Stimulated activated CD4-positive, alpha-beta T cell treated with anti-CD3 and anti-CD28 coated beads, Interleukin-12 subunit alpha, Interleukin-12 subunit beta, amount 100 ng/mL, for 4 hours (primary cell): ENCODE measurements at regions not wholly inside any gene's neighbourhood (a gene's known extent, or its start where the extent isn't known, plus 50 kb on each side); places are given as distances from the start of the nearest gene placed in this dataset.
"Not testable (repeated sequence)": the region's sequence is repeated elsewhere in the genome, so short reads cannot be mapped to it uniquely, and the experiment has no call there.

ENCODE experiments used
- DNase-seq: peaks from one replicate; pipeline ENCODE4 v3.0.0-alpha.2; 2020

GRCh38 chr18:60059216-60059615 is 159.4 kb downstream of the PMAIP1 start:
- no peak for DNase-seq

DNA sequence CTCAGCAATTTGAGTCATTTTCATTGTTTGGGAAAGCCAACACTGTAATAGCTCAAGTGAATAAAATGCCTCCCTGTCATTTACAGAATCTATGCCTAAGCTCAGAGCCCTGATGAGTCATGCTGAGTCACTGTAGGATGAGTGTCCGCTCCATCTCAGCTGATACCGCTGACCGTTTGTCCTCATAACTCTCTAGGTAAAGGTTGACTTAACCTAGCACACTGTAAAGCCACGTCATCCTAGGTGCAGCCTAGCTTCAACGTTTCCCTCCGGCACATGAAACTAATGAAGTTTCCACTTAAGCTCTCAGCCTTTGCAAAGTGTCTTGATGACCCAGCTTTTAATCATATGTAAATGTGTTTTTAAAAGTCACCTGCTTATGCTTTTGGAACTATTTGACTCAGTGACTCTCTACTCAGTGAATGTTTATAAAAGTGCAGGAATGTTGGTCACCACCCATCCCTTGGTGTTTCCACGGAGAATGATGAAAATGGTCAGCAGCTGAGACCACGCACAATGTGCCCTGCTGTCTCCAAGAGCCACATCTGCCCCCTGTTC is 154.0 kb downstream of the PMAIP1 start:
- DNase-seq: no peak

DNA sequence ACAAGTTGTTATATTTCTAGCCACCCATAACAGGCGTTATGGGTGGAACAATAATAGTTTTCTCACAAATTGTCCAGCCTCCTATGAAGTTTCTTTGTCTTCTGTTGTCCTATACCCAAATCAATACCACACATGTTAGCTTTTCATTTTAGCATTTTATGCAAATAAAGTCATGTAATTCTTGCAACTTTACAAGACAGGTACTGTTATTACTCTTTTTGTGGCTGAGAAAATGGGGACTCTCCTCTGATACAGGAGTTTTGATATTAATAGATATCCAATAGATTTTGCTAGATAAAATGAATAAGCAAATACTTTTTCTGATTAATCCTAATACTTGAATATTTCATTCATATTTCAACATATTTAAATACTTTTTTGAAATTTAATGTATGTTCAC is 151.0 kb downstream of the PMAIP1 start:
- no peak for DNase-seq

DNA sequence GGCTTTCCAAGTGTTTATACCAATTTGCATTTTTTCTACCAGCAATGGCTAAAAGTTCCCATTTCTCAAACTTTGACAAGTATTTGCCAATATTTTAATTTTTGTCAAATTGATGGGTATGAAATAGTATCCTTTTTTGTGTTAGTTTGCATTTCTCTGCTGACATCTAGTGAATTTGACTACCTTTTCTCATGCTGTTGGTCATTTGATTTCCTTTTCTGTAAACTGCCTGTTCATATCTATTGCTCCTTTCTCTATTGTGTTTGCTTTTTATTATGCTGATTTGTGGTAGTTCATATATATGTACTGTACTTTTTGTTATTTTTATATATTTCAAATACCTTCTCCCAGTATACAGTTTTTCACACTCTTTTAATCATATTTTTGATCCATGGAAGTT is 149.4 kb downstream of the PMAIP1 start:
- DNase-seq: no peak

DNA sequence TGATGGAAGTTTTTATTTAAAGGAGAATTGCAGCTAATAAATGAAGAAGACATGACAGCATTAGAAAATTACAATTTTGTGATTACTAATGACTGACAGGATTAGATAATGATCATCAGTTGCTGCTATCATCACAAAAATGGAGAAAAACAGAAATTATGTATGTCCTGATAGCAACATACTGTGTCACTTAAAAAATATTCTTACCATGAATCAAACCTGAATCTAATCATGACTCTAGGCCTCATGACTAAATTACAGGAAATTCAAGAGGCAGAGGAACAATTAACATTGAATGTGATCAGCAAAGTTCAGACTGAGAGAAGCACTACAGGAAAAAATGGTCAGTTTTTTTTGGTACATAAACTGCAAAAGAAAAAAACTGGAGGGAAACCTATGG is 147.8 kb downstream of the PMAIP1 start:
- DNase-seq: no peak

GRCh38 chr18:60044290-60045006 is 144.7 kb downstream of the PMAIP1 start:
- no peak for DNase-seq

GRCh38 chr18:60040971-60041370 is 141.2 kb downstream of the PMAIP1 start:
- DNase-seq: no peak

GRCh38 chr18:60038731-60039130 is 138.9 kb downstream of the PMAIP1 start:
- no peak for DNase-seq

GRCh38 chr18:60027397-60027796 is 127.6 kb downstream of the PMAIP1 start:
- no peak for DNase-seq

DNA sequence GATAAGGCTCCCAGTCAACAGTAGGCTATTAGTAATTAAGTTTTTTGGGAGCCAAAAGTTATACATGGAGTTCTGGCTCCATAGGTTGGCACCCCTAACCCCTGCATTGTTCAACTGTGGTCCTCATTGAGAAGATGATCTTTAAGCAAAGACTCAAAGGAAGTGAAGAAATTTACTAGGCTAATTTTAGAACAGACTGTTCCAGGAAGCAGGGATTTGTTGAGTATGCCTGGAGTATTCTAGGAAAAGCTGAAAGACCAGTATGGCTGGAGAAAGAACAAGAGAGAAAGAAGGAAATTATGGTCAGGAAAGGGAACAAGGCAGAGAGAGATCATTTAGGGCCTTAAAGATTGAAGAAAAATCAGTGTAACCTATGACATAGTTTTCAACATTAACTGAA is 125.1 kb downstream of the PMAIP1 start:
- no peak for DNase-seq

- DNase-seq: no peak
Measured at GRCh38 chr18:60024345-60024744, 124.5 kb downstream of the PMAIP1 start.

DNA sequence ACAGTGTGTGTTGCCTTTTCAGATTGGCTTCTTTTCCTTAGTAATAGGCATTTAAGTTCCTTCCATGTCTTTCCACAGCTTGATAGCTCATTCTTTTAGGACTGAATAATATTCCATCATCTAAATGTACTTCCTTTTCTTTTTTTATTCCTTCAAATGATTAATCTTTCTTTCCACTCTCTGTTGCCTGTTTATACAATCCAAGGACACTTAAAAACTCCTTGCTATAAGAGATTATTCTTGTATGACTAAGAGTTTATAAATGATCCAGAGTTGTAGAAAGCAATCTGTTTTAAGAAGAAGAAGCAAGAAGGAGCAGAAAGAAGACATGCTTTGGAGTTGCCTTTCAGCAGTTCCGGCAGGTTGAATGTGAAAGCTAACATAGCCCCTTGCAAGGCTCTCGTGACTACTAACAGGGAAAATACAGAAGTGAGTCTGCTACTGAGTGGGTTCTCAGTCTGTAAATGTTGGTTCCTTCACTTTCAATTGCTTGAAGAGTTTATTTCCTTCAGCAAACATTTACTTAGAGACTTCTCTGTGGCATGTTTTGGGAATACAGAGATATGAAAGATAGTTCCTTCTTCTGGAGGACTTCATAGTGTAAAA is 123.0 kb downstream of the PMAIP1 start:
- DNase-seq: no peak

- no peak for DNase-seq
Measured at GRCh38 chr18:60021556-60021955, 121.8 kb downstream of the PMAIP1 start.

- DNase-seq: no peak
Measured at GRCh38 chr18:60020107-60020925, 120.5 kb downstream of the PMAIP1 start.

DNA sequence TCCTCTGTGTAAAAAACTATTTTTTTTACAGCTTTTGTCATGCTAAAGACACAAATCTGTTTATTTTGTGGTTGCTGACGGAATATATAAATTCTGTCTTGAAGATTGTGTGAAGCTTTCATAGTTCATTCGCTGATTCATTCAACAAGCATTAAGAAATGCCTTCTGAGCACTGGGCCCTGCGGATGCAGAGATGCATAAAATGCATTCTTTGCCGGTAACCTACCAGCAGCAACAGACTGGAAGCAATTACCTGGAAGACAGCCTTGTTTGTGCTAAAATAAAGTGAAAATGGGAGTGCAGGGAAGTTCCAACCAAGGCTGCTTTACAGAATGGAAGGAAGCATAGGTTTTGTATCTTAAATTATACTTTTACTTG is 119.7 kb downstream of the PMAIP1 start:
- DNase-seq: no peak

- no peak for DNase-seq
Measured at GRCh38 chr18:60018618-60019462, 119.0 kb downstream of the PMAIP1 start.

DNA sequence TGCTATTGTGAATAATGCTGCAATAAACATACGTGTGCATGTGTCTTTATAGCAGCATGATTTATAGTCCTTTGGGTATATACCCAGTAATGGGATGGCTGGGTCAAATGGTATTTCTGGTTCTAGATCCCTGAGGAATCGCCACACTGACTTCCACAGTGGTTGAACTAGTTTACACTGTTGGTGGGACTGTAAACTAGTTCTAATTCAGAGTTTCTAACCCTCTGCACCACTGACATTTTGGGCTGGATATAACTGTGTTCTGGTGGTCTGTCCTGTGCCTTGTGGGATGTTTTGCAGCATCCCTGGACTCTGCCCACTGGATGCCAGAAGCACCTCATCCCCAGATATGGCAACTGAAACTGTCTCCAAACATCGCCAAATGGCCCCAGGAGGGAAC is 118.3 kb downstream of the PMAIP1 start:
- DNase-seq: not testable (repeated sequence)

GRCh38 chr18:60017371-60017770 is 117.6 kb downstream of the PMAIP1 start:
- no peak for DNase-seq

DNA sequence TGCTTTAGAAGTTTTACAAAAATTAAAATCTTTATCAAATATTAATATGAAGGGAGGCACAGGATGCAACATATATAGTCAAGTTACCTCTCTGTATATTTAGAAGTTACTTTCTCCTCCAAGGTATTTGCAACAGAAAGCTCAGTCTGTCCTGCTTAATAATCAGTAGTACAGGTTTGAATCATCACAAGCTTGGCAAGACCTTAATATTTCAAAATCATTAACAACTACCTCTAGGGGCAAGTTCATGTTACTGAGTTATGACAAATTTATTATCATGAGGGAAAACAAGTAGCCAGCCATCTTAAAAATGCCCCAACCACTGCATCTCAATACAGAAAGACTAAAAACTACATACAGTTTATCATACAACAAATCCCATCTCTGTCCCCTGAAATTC is 116.0 kb downstream of the PMAIP1 start:
- not testable (repeated sequence) for DNase-seq

DNA sequence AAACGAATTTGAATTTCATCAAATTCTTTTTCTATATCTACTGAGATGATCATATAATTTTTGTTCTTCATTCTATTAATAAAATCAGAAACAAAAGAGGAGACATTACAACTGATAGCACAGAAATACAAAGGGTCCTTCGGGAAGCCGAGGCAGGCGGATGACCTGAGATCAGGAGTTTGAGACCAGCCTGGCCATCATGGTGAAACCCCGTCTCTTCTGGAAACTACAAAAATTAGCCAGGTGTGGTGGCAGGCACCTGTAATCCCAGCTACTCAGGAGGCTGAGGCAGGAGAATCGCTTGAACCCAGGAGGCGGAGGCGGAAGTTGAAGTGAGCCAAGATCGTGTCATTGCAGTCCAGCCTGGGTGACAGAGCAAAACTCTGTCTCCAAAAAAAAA is 113.4 kb downstream of the PMAIP1 start:
- not testable (repeated sequence) for DNase-seq

- DNase-seq: no peak
Measured at GRCh38 chr18:60010984-60011383, 111.2 kb downstream of the PMAIP1 start.

GRCh38 chr18:60010513-60010912 is 110.7 kb downstream of the PMAIP1 start:
- DNase-seq: no peak

GRCh38 chr18:60007661-60008060 is 107.9 kb downstream of the PMAIP1 start:
- DNase-seq: no peak
